Right ventricle myocardium superior (tissue), 1 donor: ENCODE measurements at regions not wholly inside any gene's neighbourhood (a gene's known extent, or its start where the extent isn't known, plus 50 kb on each side); places are given as distances from the start of the nearest gene placed in this dataset.

Source experiments
- ATAC-seq: fragments of 200-7000 bp; cut with Tn5 transposase; one replicate; pipeline ENCODE4 v1.9.1; 2020; ENCODE audit warnings: mild to moderate bottlenecking; ENCODE audit not compliant: poor library complexity
- DNase-seq: peaks from one replicate; pipeline ENCODE4 v3.0.0-alpha.2; 2020
- intact Hi-C: fragments of 100-400 bp; cut with DNase I; formaldehyde crosslinking; loops from one replicate; pipeline ENCODE4 v1.11.2; 2022
- donor health status: DM: no; HTN: yes; CAD: no; lungs with severe emphysema.

DNA sequence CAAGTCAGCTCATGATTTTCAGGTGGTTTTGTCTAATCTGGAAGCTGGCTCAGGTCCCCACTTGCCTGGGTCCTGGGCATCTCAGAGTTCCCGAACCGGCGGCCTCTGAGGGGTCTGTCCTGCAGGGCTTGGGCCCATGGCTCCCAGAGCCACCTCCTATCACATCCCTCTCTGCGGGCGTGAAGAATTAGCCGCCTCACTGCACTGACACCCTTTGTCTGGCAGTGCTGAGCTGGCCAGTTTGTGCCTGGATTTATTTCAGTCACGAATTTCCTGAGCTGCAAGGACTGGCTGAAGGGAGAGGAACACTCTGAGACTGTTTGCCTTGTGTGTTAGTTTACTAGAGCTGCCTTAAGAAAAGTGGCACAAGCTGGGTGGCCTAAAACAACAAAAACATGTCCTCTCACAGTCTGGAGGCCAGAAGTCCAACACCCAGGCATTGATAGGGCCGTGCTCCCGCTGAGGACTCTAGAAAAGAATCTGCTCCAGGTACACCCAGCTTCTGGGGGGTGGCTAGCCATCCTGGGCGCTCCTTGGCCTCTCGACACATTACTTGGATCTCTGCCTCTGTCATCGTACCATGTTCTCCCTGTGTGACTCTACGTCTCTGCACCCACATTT lies 217.5 kb upstream of the DYNLRB2 start:
- intact Hi-C loops: no loop called here
- ATAC-seq (no peak), DNase-seq (no peak)

GRCh38 chr16:80319181-80319580 lies 221.6 kb upstream of the DYNLRB2 start:
- intact Hi-C loops: no loop called here
- no peak for DNase-seq
- no peak for ATAC-seq

DNA sequence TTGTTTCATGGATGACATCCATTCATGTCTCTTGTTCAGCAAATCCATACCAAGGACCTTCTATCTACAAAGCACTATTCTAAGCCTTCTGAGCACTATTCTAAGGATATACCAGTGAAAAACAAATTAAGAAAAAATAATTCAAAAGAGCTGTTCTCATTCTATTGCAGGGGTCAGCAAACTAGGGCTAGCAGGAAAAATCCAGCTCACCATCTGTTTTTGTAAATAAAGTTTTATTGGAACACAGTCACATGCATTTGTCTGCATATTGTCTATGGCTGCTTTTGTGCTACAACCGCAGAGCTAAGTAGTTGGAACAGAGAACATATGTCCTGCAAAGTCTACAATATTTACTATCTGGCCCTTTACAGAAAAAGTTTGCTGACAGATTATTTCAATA lies 222.7 kb upstream of the DYNLRB2 start:
- DNase-seq (no peak), ATAC-seq (no peak)
- intact Hi-C loops: no loop called here

GRCh38 chr16:80317599-80318037 lies 223.2 kb upstream of the DYNLRB2 start:
- ATAC-seq: no peak
- no peak for DNase-seq
- intact Hi-C loops: no loop called here

GRCh38 chr16:80317116-80317515 lies 223.7 kb upstream of the DYNLRB2 start:
- DNase-seq (no peak), ATAC-seq (no peak)
- intact Hi-C loops: no loop called here

DNA sequence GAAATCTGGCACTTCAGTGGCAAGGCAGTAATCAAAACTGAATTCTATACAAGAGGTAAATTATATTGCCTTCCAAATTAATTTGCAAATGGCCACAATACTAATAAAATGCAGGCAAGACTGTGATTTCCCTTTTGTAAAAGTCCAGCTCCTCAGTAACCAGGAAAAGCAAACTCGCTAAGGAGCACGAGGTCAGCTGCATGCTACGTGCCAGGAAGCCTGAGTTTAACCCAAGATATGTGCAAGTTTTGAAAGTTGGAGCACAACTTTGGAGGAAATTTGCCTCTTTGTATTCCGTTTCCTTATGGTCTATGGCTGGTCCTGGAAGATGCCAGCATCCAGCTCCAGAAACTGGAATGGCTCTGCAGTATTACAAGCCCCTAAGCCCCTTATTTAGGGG lies 226.8 kb upstream of the DYNLRB2 start:
- no peak for ATAC-seq
- DNase-seq: no peak
- intact Hi-C loops: no loop called here

- ATAC-seq (no peak), DNase-seq (no peak)
- intact Hi-C loops: no loop called here
These were observed 231.6 kb upstream of the DYNLRB2 start for GRCh38 chr16:80309178-80309577.

DNA sequence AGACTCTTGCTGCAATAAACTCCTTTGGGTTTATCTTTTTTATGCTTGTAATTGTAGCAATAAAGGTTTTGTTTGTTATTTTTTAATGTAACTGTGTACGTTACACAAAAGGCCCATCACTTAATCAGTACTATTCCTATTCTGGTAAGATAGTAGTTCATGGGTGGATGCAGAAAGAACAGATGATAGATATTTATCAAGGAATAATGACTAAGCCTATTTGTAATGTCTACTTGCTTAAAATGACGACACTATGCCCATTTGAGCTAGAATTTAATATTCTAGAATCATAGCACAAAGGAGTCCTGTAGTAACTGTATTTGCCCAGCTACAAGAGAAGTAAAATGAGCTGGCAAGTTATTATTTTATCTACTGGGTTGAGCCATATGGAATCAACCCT lies 235.4 kb upstream of the DYNLRB2 start:
- no peak for ATAC-seq
- intact Hi-C loops: no loop called here
- no peak for DNase-seq

GRCh38 chr16:80303691-80304090 lies 237.1 kb upstream of the DYNLRB2 start:
- no peak for DNase-seq

DNA sequence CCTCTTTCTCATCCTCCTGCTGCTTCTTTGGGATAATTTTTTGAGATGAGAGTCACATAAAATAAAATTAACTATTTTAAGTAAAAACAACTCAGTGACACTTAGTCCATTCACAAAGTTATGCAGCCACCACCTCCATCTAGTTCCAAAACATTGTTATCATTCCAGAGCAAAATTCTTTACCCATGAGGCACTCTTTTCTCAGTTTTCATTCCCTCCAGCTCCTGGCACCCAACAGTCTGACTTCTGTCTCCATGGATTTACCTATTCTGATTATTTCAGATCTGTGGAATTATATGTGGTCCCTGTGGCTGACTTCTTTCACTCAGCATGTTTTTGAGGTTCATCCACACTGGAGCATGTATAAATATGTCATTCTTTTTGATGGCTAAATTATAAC lies 239.9 kb upstream of the DYNLRB2 start:
- intact Hi-C loops: no loop called here
- no peak for ATAC-seq

More at GRCh38 chr16:80303691-80304090, 237.1 kb upstream of the DYNLRB2 start:
- intact Hi-C loops: no loop called here
- no peak for ATAC-seq

DNA sequence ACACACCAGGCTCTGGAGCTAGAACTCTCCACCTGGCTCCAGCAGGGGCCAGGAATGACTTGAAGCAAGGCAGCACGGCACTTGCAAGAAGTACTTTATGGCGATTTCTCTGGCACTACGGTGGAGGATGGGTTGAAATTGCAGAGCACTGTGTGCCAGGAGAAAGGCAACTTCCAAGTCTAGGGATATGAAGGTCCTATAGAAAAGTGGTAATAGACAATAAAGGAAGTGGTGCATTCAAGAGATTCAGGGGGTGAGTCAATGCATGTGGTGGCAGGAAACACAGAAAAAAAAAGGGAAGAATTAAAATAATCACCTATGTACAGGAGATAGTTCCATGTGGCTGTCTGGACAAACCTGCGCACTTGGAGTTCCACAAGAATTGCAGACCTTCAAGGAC lies 240.3 kb upstream of the DYNLRB2 start:
- DNase-seq (no peak), ATAC-seq (no peak)
- intact Hi-C loops: no loop called here

More for the DNA sequence above, 239.9 kb upstream of the DYNLRB2 start:
- no peak for DNase-seq

- DNase-seq: no peak
- no peak for ATAC-seq
- intact Hi-C loops: no loop called here
These were observed 241.4 kb upstream of the DYNLRB2 start for GRCh38 chr16:80299416-80299815.

- ATAC-seq (no peak), DNase-seq (no peak)
- intact Hi-C loops: no loop called here
These were observed 242.1 kb upstream of the DYNLRB2 start for GRCh38 chr16:80298676-80299075.

- intact Hi-C loops: no loop called here
These were observed 244.8 kb upstream of the DYNLRB2 start for GRCh38 chr16:80296034-80296433.

DNA sequence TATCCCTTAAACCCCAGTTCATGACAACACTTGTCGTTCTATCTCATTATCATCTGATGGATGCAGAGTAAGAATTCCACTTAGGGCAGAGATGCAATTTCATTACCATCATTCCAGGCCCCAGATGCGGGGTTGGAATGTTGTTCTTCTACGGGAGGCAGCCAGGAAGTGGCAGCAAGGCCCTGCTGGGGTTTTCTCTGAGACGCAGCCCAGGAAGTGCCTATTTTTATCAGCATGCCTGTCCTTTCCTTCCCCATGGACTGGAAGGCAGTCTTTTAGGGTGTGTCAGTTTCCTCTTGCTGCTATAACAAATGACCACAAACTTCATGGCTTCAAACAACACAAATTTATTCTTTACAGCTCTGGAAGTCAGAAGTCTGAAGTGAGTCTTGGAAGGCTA lies 246.6 kb upstream of the DYNLRB2 start:
- no peak for DNase-seq
- ATAC-seq: no peak
- intact Hi-C loops: no loop called here

More at GRCh38 chr16:80296034-80296433, 244.8 kb upstream of the DYNLRB2 start:
- no peak for DNase-seq
- no peak for ATAC-seq

- peak; percentile 49 for ATAC-seq
- DNase-seq: no peak
- intact Hi-C loops: no loop called here
These were observed 252.2 kb upstream of the DYNLRB2 start for GRCh38 chr16:80288616-80289015.

- ATAC-seq (no peak), DNase-seq (no peak)
- intact Hi-C loops: no loop called here
These were observed 253.1 kb upstream of the DYNLRB2 start for GRCh38 chr16:80287674-80288073.

DNA sequence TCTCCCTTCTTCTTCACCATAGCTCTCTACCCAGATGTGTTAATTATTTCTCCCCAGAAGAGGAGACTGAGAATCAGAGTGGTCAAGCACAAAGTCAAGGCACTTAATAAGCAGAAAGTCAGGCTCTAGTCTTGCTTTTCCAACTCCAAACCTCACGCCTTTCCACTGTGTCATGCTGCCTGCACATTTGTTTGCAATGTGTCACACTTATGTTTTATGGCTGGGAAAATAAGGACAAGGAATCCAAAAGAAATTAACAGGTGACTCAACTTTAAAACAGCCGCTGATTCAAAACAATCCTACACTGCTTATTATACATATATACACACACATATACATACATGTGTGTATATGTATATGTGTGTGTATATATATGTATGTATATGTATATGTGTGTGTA lies 255.7 kb upstream of the DYNLRB2 start:
- ATAC-seq: no peak
- no peak for DNase-seq
- intact Hi-C loops: no loop called here

DNA sequence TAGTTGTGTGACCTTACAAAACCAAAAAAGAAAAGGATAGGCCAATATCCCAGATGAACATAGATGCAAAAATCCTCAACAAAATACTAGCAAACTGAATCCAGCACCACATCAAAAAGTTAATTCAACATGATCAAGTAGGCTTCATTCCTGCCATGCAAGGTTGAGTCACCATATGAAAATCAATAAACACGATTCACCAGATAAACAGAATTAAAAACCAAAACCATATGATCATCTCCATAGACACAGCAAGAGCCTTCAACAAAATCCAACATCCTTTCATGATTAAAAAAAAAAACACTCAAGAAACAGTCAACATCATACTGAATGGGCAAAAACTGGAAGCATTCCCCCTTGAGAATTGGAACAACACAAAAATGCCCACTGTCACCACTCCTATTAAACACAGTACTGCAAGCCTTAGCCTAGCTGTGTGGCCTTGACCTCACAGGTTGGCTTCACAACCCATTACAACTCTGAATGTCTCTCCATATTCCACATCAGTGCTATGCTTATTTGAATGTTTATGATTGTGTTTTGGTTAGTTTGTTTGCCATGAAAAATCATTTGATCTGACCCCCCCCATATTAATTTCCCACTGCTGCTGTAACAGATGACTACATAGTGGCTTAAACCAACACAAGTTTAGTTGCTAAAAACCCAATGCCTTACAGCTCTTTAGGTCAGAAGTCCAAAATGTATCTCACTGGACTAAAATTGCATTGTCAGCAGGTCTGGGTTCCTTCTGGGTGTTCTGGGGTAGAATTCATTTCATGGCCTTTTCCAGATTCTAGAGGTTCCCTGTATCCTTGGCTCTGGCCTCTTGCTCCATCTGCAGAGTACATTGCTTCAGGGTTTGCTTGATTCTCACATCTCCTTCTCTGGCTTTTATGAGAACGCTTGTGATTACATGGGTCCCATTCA lies 257.1 kb upstream of the DYNLRB2 start:
- ATAC-seq (no peak), DNase-seq (no peak)
- intact Hi-C loops: no loop called here

DNA sequence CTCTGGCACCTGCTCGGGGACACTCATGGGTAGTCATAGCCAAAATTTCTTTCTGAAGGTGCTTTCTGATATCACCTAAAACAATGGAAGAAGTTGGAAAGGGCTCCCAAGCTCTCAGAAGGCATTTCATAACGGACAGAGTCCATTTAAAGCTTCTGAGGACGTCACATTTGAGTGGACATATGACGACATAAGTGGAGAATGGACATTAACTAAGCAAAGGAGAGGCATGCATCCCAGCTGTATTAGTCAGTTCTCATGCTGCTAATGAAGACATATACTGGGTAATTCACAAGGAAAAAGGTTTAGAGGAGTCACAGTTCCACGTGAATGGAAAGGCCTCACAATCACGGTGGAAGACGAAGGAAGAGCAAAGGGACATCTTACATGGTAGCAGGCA lies 260.2 kb upstream of the DYNLRB2 start:
- no peak for DNase-seq
- no peak for ATAC-seq
- intact Hi-C loops: no loop called here
